ENCODE measurements at regions not wholly inside any gene's neighbourhood (a gene's known extent, or its start where the extent isn't known, plus 50 kb on each side); places are given as distances from the start of the nearest gene placed in this dataset.

DNA sequence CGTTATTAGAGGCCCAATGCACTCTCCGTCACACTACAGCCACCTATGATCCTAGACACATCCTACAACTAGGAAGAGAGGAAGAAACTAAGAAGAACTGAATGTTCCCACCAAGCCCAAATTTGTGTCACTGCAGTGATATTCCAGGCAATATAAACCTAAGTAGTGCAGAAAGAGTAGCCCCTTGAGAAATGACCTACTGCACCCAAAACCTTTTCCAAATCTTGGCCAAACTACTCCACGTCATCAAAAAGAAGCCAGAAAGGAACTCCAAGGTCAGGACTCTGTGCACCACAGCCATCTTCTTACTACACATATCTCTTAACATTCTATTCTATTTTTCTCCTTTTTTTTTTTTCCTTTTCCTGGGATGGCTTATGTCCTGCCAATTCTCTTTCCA lies 60.2 kb downstream of the ADAMTS1 start:
- no peak for DNase-seq

GRCh38 chr21:26783466-26784195 lies 61.6 kb downstream of the ADAMTS1 start:
- no peak for DNase-seq

DNA sequence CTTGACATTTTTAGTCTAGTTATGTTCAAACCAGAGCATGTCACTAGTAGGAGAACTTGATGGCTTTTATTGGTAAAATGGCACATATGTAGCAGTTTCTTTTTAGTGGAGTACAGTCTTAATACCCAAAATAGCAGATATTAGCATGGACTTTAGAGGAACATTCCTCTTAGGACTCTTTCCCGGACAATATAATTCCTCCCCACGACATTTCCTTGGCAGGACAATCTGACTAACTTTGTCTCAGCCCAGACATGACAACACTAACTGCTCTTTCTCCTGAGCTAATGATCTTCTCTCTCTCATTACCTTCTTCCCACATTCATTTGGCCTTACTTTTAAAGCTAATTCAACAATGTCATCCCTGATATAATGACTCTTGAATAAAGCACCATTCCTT lies 62.5 kb downstream of the ADAMTS1 start:
- no peak for DNase-seq

DNA sequence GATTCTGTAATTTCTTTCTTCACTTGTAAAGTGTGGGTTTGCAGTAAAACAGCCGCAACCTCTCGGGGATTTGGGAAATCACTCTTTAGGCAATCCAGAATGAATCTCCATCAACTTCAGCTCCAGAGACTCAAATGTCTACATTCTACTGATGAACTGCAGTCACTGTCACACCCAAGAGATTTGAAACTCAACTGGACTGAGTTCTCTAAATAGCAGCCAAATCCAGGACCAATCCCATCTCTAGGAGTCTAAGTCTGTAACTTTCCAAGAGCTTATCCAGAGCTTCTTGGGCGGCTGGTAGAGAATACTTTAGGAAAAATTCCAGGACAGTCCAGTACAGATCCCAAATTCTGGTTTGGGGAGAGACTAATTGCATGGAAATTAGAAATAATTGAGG lies 62.9 kb downstream of the ADAMTS1 start:
- DNase-seq = no peak

GRCh38 chr21:26781331-26781730 lies 63.9 kb downstream of the ADAMTS1 start:
- DNase-seq = no peak

- no peak for DNase-seq
Measured at GRCh38 chr21:26777166-26777565, 68.0 kb downstream of the ADAMTS1 start.

GRCh38 chr21:26776310-26777021 lies 68.7 kb downstream of the ADAMTS1 start:
- no peak for DNase-seq

- DNase-seq = no peak
Measured at GRCh38 chr21:26773058-26773457, 72.2 kb downstream of the ADAMTS1 start.

DNA sequence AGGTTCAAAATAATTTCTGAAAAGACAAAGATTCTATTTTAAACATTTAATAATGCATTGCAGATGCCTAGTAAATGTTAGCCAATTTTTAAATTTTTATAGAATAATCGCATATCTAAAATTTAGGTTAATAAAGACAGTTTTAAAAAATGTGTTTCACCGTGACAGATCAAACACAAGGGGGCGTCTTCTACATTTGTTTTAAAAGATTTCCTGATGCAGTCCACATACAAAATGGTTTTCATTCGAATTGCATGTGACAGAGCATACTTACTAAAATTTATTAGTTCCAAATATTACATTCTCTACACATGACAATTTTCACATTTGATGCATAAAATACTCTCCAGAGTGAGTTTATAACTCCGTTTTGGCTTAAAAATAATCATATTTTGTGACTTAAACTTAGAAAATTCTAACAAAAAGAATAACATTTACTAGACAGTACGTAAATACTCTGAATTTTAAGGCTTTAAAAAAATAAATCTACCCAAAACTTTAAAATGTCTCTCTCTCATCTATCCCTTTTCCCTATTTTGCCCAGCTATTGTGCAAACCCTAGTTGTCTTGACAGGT lies 75.5 kb downstream of the ADAMTS1 start:
- DNase-seq = no peak

- DNase-seq = no peak
Measured at GRCh38 chr21:26766826-26767325, 78.3 kb downstream of the ADAMTS1 start.

- DNase-seq = no peak
Measured at GRCh38 chr21:26761174-26761915, 83.9 kb downstream of the ADAMTS1 start.

GRCh38 chr21:26759731-26760130 lies 85.5 kb downstream of the ADAMTS1 start:
- no peak for DNase-seq

- no peak for DNase-seq
Measured at GRCh38 chr21:26758083-26758880, 86.9 kb downstream of the ADAMTS1 start.

GRCh38 chr21:26756491-26757159 lies 88.6 kb downstream of the ADAMTS1 start:
- no peak for DNase-seq

- DNase-seq = no peak
Measured at GRCh38 chr21:26754853-26755252, 90.4 kb downstream of the ADAMTS1 start.

DNA sequence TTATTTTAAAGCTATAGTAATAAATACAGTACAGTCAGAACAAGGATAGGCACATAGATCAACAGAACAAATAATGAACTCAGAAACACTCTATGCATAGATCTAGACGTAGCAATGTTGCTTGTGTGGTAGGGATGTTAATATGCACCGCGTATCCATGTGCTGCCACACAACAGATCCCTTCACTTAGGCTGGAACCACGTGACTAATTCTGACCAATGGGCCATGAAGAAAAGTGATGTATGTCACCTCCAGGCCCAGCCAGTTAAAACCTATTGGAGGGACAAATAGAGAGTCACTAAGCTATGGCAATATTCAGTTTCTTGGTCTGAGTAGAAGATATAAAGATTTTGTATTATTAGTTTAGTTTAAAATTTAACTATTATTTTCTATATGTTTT lies 91.4 kb downstream of the ADAMTS1 start:
- DNase-seq = no peak

DNA sequence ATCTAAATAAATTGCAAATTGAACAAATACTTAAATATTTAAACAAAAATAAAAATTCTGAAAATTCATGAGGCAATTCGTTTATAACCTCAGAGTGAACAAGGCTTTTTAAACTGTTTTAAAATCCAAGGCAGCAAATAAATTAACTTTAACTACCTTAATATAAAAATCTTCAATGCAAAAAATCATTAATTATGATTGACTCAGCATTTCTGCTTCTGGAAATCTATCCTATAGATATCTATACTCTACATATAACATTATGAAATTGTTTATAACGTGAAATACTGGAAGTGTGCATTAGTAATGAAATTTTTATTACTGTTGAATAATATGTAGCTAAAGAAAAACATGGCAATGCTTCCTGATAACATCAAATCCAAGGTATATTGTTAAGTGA lies 92.4 kb downstream of the ADAMTS1 start:
- DNase-seq = no peak

- no peak for DNase-seq
Measured at GRCh38 chr21:26751305-26751704, 93.9 kb downstream of the ADAMTS1 start.

DNA sequence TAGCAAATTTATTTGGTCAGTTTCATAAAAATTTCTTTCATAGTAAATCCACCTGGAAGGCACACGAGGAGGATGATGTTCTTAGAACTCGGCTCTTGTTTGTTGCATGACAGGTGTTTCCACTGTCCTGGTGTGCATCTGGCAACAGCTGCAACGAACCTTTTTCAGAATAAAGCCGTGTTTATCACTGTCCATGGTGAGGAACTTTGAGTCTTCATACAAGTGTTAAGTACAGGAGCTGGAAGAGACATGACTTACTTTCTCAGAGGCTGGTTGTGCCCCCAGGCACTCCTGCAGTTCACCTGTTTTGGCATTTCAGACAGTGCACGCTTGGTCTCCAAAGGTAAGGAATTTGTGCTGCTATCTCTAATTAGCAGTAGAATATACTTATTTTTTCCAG lies 97.1 kb downstream of the ADAMTS1 start:
- DNase-seq = no peak

- no peak for DNase-seq
Measured at GRCh38 chr21:26747216-26747615, 98.0 kb downstream of the ADAMTS1 start.

GRCh38 chr21:26743524-26743923 lies 101.7 kb downstream of the ADAMTS1 start:
- no peak for DNase-seq

DNA sequence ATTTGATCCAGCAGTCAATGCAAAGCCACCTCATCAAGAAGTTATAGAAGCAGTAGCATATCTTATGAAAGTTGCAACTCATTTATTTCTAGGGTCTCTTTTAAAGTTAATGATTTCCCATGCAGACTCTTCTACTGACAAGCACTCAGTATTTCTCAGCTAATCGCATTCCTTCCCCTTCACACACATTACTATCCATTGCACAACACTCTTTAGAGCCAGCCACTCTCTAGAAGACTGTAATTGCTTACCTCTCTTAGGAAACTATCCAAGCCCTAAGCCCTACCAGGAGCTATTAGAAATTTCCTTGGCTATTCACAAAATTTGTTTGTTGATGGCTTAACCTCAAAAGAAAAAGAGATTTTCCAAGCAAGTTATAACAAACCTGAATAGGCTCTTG lies 106.0 kb downstream of the ADAMTS1 start:
- no peak for DNase-seq
